Adrenal gland (tissue), 5 donors: ENCODE measurements at regions not wholly inside any gene's neighbourhood (a gene's known extent, or its start where the extent isn't known, plus 50 kb on each side); places are given as distances from the start of the nearest gene placed in this dataset.

Experiments used
- CTCF ChIP-seq, 6 experiments: fragments of 450-650 bp in 4 of 6; fragments of 200-600 bp in 2 of 6; sonication (generic) in 1 of 6; IDR thresholded peaks; 1 replicate in 5 of 6; 2 replicates in 1 of 6; pipeline versions ENCODE4 v1.5.1 to v1.8.0; 2016 to 2021; ENCODE audit warnings: antibody characterized with exemption in 6 of 6, mild to moderate bottlenecking in 2 of 6, moderate library complexity in 1 of 6
- POLR2A ChIP-seq, 2 donors: fragments of 450-650 bp; IDR thresholded peaks; one replicate each; pipeline ENCODE4 v1.6.1; 2017; ENCODE audit warnings: antibody characterized with exemption in 2 of 2, mild to moderate bottlenecking in 2 of 2, moderate library complexity in 1 of 2
- donor health status: DM: no; HTN: no; CAD: no.

- TF ChIP-seq CTCF (IDR thresholded peaks at IDR 0.05), result no peak
- no peak for TF ChIP-seq POLR2A (IDR thresholded peaks at IDR 0.05)
Observed at GRCh38 chr12:75954041-75954440, 77.5 kb downstream of the PHLDA1 start.
